GM18519 (cell line): ENCODE measurements at regions not wholly inside any gene's neighbourhood (a gene's known extent, or its start where the extent isn't known, plus 50 kb on each side); places are given as distances from the start of the nearest gene placed in this dataset.
"Not testable (repeated sequence)": the region's sequence is repeated elsewhere in the genome, so short reads cannot be mapped to it uniquely, and the experiment has no call there.

Experiments used
- ATAC-seq: cut with Tn5 transposase; IDR thresholded peaks from one replicate; pipeline ENCODE4 v1.9.1; 2021; ENCODE audit warnings: mild to moderate bottlenecking, moderate library complexity; ENCODE audit not compliant: unreplicated experiment, low FRiP score

GRCh38 chrY:3319988-3320387, 258.9 kb upstream of the TGIF2LY start:
- ATAC-seq: not testable (repeated sequence)

- not testable (repeated sequence) for ATAC-seq
These were observed 211.3 kb upstream of the TGIF2LY start for GRCh38 chrY:3367535-3367934.

DNA sequence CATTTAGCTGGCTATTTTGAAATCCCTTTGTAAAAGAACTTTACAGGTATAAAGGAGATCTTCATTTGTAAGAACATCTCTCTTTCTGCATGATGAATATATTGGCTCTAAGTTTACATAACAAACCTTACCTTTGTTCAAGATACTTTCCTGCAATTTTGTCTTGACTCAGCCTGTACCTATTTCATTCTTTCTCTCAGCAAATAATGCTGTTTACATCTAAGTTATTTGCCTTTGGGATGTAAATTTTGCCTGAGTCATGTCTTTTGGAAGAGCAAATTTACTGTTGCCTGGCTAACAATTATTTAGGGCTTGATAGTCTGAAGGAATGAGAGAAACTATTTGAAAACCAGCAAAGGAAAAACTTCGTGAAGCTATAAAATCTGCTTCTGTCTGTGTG, 210.4 kb upstream of the TGIF2LY start:
- ATAC-seq: not testable (repeated sequence)

- not testable (repeated sequence) for ATAC-seq
These were observed 187.4 kb upstream of the TGIF2LY start for GRCh38 chrY:3391508-3391907.

DNA sequence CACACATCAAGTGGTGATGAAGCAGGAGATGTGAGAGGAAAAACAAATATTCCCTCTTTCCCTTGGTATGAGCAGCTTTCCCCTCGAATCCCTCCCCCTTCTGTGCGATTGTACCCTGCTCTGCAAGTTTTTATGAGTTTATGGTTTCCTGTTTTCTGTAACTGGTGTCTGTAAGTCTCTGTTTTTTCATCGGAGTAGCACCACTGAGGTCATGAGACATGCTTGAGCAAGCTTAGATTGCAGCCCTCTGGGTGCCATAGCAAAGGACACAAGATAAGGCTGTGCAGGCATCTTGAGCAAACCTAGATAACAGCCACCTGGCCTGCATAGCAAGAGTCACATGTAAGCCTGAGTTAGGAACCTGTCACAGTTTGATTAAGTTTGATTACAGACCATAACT, 174.6 kb upstream of the TGIF2LY start:
- ATAC-seq: not testable (repeated sequence)

DNA sequence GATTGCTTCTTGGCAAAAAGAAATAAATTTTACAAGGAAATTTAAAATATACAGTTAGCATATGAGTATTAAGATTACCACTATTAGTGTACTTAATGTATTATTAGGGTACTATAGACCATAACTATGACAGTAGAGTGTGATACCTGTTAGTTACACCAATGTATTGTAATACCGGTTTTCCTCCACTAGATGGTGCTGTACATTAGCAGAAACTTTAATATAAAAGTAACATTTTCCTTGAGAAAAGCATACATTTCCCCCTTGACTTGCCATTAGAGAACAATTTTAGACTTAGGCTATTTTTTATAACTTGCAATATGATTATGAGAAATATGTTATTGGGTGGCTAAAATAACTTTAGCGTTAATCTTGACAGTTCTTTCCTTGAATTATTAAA, 173.3 kb upstream of the TGIF2LY start:
- ATAC-seq: not testable (repeated sequence)

DNA sequence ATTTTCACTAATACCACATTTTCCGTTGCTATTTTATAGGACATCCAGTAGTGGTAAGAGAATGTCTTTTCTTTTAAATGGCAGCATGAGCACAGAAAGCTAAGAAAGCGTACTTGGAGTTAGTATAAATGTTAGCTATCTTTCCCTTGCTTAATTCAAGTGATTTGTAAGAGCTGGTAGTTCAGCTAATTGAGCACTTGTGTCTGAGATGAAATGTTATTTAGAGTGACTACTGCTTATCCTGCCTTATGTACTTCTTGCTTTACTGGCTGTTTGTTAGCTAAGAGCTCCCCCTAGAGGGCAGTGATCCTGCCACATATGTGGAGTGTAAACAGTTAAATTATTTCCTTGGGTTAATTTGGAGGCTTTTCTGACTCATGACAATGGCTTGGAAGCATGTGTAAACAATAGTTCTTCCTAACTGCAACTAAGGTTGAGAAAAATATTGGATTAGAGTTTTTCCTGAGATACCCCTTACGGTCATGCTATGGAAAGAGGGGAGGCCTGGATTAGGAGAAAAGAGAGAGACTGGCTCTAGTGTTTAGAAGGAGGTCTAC, 171.9 kb upstream of the TGIF2LY start:
- ATAC-seq: not testable (repeated sequence)

DNA sequence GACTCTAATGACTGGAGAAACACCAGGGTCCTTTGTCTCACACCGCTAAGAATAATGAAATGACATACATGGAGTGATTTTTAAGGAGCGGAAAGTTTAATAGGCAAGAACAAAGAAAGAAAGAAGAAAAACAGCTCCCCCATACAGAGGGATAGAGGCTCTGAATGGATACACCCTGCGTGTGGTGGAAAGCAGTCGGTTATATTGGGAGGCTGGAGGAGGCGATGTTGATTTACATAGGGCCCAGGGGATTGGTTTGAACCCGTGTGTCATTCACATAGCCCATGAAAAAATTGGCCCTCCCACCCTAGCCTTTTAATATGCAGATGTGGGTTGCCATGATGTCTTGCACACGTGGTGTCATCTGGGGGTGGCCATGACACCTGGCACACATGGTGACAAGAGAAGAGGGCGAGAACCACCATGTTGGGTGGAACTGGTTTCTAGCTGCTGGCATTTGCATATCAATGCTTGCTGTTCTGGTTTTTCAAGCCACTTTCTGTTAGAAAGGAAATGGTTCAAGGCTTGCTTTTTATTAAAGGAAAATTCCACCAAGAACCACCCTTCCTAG, 168.5 kb upstream of the TGIF2LY start:
- not testable (repeated sequence) for ATAC-seq
